Smooth muscle cell (in vitro differentiated cells): ENCODE measurements at regions not wholly inside any gene's neighbourhood (a gene's known extent, or its start where the extent isn't known, plus 50 kb on each side); places are given as distances from the start of the nearest gene placed in this dataset.
A peak's percentile ranks its signal among the peaks of the same experiment; 100 is the strongest.

ENCODE experiments used
- DNase-seq: peaks from one replicate; lab custom pipeline; 2025; ENCODE audit not compliant: unreplicated experiment; lab: John Stamatoyannopoulos, UW
- H2AFZ ChIP-seq: fragments of 200-600 bp; sonication (generic); 2 replicates; pipeline ENCODE4 v1.6.0; 2016; ENCODE audit warnings: antibody characterized with exemption, low read depth, mild to moderate bottlenecking
- H3F3A ChIP-seq: fragments of 200-600 bp; sonication (generic); 2 replicates; pipeline ENCODE4 v1.6.0; 2017; ENCODE audit warnings: antibody characterized with exemption, low read depth
- H3K27ac ChIP-seq: fragments of 200-600 bp; sonication (generic); 2 replicates; pipeline ENCODE4 v1.5.1; 2016; ENCODE audit warnings: low read depth, mild to moderate bottlenecking
- H3K27me3 ChIP-seq: fragments of 200-600 bp; sonication (generic); 2 replicates; pipeline ENCODE4 v1.6.1; 2016; ENCODE audit warnings: low read depth, mild to moderate bottlenecking
- H3K36me3 ChIP-seq: fragments of 200-600 bp; sonication (generic); 2 replicates; pipeline ENCODE4 v1.5.1; 2016; ENCODE audit warnings: low read depth
- H3K4me1 ChIP-seq: fragments of 200-600 bp; sonication (generic); 2 replicates; pipeline ENCODE4 v1.5.1; 2016; ENCODE audit warnings: low read depth
- H3K4me2 ChIP-seq: fragments of 200-600 bp; sonication (generic); 2 replicates; pipeline ENCODE4 v1.6.0; 2016; ENCODE audit warnings: mild to moderate bottlenecking
- H3K4me3 ChIP-seq: fragments of 200-600 bp; sonication (generic); 2 replicates; pipeline ENCODE4 v1.5.1; 2016; ENCODE audit warnings: mild to moderate bottlenecking
- H3K79me2 ChIP-seq: fragments of 200-600 bp; sonication (generic); 2 replicates; pipeline ENCODE4 v1.6.0; 2016; ENCODE audit warnings: low read depth, mild to moderate bottlenecking
- H3K9ac ChIP-seq: fragments of 200-600 bp; sonication (generic); 2 replicates; pipeline ENCODE4 v1.6.0; 2016; ENCODE audit warnings: low read depth
- H3K9me3 ChIP-seq: fragments of 200-600 bp; sonication (generic); replicated peaks from 2 replicates; pipeline ENCODE4 v1.5.1; 2016; ENCODE audit warnings: low read depth
- H4K20me1 ChIP-seq: fragments of 200-600 bp; sonication (generic); 2 replicates; pipeline ENCODE4 v1.6.0; 2016; ENCODE audit warnings: low read depth
- WGBS: methylation state at CpG from one replicate; pipeline ENCODE4 v1.1.7; 2016; ENCODE audit warnings: low lambda C conversion rate; 5-methylcytosine and 5-hydroxymethylcytosine counted together
- TF ChIP-seq, protein P1 (sequence below): fragments of 200-600 bp; sonication (generic); IDR thresholded peaks from 2 replicates; pipeline ENCODE4 v1.5.1; 2017; ENCODE audit warnings: borderline replicate concordance, mild to moderate bottlenecking, antibody characterized with exemption; ENCODE audit not compliant: insufficient read depth, poor library complexity, severe bottlenecking

DNA sequence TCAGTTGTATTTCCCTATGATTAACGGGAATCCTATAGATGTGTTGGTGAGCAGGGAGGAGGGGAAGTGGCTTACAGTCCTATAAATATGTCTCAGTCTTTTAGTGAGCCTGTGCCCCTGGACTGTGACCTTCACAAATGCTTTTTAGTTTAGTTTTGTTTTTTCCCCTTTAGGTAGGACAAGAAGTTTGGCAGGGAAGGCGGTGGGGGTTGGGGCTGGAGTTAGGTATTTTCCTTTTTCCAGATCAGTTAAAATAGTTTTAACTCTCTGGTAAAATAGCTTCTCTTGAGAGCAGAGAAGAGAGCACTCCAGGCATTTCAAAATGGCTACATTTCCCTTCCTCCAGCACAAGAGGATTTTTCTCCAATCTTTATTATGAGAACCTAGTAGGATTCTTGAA, 272.1 kb downstream of the SPATA31D1 start:
- WGBS: 80% methylated on average over 2 of the region's 2 CpGs
- no peaks in the 10 kb centered on the region for H4K20me1 ChIP-seq
- DNase-seq: no peak
- no peaks in the 10 kb centered on the region for H3K27me3 ChIP-seq
- no peak overlapping the region for H3K4me2 ChIP-seq
- H3K79me2 ChIP-seq: no peaks in the 10 kb centered on the region
- H3K4me1 ChIP-seq: no peaks in the 10 kb centered on the region
- H3F3A ChIP-seq: no peaks in the 10 kb centered on the region
- TF ChIP-seq, protein P1, sequence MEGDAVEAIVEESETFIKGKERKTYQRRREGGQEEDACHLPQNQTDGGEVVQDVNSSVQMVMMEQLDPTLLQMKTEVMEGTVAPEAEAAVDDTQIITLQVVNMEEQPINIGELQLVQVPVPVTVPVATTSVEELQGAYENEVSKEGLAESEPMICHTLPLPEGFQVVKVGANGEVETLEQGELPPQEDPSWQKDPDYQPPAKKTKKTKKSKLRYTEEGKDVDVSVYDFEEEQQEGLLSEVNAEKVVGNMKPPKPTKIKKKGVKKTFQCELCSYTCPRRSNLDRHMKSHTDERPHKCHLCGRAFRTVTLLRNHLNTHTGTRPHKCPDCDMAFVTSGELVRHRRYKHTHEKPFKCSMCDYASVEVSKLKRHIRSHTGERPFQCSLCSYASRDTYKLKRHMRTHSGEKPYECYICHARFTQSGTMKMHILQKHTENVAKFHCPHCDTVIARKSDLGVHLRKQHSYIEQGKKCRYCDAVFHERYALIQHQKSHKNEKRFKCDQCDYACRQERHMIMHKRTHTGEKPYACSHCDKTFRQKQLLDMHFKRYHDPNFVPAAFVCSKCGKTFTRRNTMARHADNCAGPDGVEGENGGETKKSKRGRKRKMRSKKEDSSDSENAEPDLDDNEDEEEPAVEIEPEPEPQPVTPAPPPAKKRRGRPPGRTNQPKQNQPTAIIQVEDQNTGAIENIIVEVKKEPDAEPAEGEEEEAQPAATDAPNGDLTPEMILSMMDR: no peak
- H3K36me3 ChIP-seq: no peaks in the 10 kb centered on the region
- H3K9ac ChIP-seq: no peak overlapping the region
- H2AFZ ChIP-seq: no peak overlapping the region
- H3K4me3 ChIP-seq: no peak overlapping the region
- no peaks in the 10 kb centered on the region for H3K9me3 ChIP-seq
- H3K27ac ChIP-seq: no peak overlapping the region

DNA sequence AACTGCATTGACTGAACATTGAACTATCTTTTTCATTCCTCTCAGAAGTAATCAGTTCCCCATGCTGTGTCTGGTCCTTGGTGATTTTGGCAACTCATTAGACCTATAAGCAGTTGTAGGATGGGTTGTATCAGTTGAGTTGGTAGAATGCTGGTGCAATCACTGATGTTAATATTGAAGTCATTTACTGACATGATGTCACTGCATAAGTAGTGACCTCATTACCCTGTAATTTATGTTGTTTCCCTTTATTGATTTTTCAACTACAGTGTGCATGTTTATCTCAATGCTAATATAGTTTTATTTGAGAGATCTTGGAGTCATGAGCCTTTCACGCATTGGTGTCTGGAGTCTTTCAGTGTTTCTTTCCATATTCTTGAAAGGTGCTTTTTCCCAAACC, 275.0 kb downstream of the SPATA31D1 start:
- H3K27ac ChIP-seq: no peak overlapping the region
- 96% methylated on average over 1 of the region's 1 CpG for WGBS
- TF ChIP-seq, protein P1: no peak
- no peaks in the 10 kb centered on the region for H3K4me1 ChIP-seq
- no peak for DNase-seq
- H4K20me1 ChIP-seq: no peaks in the 10 kb centered on the region
- no peaks in the 10 kb centered on the region for H3K27me3 ChIP-seq
- H3K79me2 ChIP-seq: no peaks in the 10 kb centered on the region
- no peak overlapping the region for H3K9ac ChIP-seq
- no peak overlapping the region for H3K4me3 ChIP-seq
- H3K4me2 ChIP-seq: no peak overlapping the region
- H3F3A ChIP-seq: no peaks in the 10 kb centered on the region
- H3K36me3 ChIP-seq: no peaks in the 10 kb centered on the region
- no peaks in the 10 kb centered on the region for H3K9me3 ChIP-seq
- H2AFZ ChIP-seq: no peak overlapping the region

DNA sequence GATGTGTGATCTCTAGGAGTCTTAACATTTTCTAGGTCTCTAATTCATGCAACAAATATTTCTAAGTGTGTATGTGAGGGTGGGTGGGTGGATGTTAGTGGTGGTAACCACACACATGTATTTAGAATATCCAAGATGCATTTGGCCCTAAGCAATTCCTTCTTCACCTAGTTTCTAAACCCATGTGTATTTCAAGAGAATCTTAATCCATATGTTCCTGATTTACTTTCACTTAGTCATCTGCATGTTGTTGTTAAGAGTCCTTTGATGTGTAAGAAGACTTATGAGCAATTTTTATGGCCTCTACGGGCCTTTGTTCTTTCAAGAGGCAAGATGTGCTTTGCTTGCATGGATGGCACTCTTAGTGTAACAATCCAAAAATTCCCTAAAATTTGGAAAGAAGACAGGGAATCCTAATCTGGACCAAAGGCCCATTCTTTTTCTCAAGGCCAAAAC, 282.6 kb downstream of the SPATA31D1 start:
- Histone ChIP-seq H3K4me1 (no peaks in the 10 kb centered on the region), H4K20me1 (no peaks in the 10 kb centered on the region), H2AFZ (no peak overlapping the region), H3K79me2 (no peaks in the 10 kb centered on the region), H3K4me3 (no peak overlapping the region), H3K4me2 (peak overlapping the region; percentile 42), H3K27ac (peak overlapping the region; percentile 45), H3K36me3 (no peaks in the 10 kb centered on the region), H3K9me3 (no peaks in the 10 kb centered on the region), H3K9ac (no peak overlapping the region), H3F3A (no peaks in the 10 kb centered on the region), H3K27me3 (no peaks in the 10 kb centered on the region)
- 11% methylated on average over 1 of the region's 1 CpG for WGBS
- TF ChIP-seq, protein P1: no peak
- DNase-seq: no peak

DNA sequence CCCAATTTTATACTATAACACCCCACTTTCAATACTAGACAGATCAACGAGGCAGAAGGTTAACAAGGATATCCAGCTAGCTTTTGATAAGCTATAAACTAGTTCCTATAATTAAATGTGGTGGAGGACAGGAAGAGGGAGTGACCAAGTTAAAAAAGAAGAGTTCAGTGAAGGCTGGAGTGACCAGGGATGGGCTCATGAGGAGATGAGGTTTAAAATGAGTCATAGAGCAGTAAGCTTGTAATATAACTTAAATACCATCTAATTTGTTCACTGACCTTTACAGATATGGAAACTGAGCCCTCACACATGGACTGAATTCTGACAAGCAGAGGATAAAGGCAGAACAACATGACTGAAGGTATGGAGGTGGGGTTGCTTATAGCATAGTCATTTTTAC, 284.5 kb downstream of the SPATA31D1 start:
- Histone ChIP-seq H3K27me3 (no peaks in the 10 kb centered on the region), H3F3A (no peaks in the 10 kb centered on the region), H3K9ac (no peak overlapping the region), H3K4me2 (peak overlapping the region; percentile 32), H3K4me1 (no peaks in the 10 kb centered on the region), H4K20me1 (no peaks in the 10 kb centered on the region), H3K4me3 (no peak overlapping the region), H2AFZ (no peak overlapping the region), H3K79me2 (no peaks in the 10 kb centered on the region), H3K36me3 (no peaks in the 10 kb centered on the region), H3K9me3 (no peaks in the 10 kb centered on the region), H3K27ac (no peak overlapping the region)
- whole genome bisulfite sequencing: 16% methylated on average over 1 of the region's 1 CpG
- no peak for DNase-seq
- TF ChIP-seq, protein P1: no peak
